Central memory CD4-positive, alpha-beta T cell (primary cell): ENCODE measurements at regions not wholly inside any gene's neighbourhood (a gene's known extent, or its start where the extent isn't known, plus 50 kb on each side); places are given as distances from the start of the nearest gene placed in this dataset.
"Not testable (repeated sequence)": the region's sequence is repeated elsewhere in the genome, so short reads cannot be mapped to it uniquely, and the experiment has no call there.

ENCODE experiments used
- DNase-seq: peaks from one replicate; pipeline ENCODE4 v3.0.0; 2022

DNA sequence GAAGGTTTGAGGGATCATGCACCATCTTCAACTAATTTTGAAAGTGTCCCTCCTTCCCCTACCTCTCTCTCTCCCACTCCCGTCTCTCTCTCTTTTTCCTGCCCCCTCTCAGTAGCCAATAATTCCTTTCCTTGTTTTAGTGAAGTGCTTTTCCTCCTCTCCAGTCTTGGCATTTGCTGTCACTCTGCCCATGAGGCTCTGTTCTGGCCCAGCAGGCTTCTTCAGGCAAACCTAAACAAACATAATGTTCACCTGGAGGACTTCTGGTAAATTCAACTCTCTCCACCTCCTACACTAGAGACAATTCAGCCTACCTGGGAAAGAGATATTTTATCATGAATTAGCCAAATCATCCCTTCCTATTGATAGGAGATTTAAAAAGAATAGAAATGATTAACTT lies 86.6 kb upstream of the ADRA1D start:
- DNase-seq, result no peak

DNA sequence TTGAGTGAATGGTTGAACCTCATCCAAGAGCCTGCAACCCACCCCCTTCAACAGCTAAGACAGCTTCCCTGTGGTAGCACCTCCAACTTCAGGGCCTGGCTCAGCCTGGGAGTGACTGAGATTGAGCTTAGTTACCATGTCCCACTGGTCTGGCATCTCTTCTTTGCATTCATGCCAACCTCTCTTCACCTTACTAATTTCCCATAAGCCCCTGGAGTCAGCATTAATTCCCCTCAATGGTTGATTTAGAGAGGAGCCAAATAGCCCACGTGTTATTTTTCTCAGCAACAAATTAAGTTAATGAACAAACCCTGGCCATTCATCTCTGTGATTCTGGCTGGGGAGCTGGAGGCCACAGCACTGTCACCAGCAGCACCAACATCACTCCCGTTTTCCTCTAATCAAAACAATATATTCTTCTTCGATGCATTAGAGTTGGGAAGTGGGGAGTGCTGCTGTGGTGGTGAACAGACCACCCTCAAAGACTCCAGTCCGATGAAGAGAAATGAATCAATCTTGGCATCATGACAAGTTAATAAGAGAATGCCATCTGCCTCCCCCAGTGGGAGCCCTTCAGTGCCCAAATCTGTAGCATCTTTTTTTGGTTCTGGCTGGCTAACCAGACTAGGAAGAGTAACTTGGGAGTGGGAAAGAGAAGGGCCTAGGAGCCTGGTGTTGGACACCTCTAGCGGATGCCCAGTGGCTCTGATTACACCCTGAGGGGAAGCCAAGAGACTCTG lies 83.2 kb upstream of the ADRA1D start:
- no peak for DNase-seq

DNA sequence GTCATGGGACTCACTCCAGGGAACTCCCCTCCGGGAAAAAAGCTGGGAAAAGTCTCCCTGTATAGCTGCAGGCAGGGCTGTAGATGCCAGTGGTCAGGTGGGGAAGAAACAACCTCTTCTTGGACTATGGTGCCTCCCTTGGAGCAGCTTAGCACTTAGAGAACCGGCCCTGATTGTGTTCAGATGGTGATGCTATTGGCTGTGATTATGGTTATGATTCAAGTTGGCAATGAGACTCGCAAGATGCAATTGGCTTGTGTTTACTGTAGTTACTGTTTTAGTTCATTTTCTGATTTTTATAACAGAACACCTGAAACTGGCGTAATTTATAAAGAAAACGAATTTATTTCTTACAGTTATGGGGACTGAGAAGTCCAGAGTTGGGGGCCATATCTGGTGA lies 80.9 kb upstream of the ADRA1D start:
- DNase-seq, result no peak

DNA sequence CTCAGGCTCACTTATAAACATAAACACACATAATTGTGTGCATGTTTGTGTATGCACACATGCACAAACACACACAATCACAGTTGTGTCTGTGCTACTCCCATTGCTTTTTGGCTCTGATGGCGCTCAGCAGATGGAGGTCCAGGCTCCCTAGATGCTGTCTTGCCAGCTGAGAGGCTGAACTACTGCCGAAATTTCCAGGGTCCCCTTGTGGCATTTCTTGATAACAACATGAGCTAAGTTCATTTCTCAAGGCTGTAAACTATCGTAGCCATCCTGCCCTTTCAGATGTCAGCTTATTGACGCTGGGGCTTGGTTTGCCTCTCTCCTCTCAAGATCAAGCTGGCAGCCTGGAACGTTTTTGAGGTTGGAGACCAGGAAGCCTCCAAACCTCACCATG lies 80.1 kb upstream of the ADRA1D start:
- no peak for DNase-seq

DNA sequence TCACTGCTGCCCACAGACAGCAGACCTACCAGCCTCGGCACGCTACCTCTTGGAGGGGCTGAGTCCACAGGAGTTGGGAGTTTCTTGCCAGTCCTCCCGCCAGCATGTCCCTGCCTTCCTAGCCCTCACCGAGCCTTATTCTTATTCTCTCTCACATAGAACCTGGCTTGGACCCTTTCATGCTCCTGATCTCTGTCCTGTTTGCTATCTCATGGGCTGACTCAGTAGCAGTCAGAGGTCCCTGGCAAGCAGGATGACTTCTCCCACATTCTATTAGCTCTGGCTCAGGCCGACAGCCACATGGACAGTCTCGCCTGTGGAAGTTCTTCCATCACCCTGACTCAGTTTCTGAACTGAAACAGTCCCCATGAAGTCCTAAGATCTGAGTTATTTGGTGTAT lies 79.5 kb upstream of the ADRA1D start:
- DNase-seq, result no peak

DNA sequence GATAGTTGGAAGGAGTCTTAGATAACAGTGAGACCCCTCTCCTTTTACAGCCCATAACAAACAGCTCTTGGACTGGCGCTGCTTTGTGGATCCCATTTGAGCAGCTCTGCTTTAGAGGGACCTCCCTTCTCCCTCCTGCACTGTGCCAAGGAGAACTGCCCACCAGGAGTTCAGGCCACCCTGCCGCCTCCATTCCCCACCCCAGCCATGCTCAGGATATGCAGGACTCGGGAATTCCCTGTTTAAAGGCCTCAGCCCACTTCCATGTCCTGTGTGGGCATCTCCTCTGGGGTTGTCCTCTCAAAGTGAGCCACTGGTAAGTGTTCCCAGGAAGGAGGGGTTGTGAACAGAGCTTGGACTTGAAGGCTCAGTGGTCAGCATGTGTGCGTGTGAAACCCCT lies 78.9 kb upstream of the ADRA1D start:
- DNase-seq, result no peak

DNA sequence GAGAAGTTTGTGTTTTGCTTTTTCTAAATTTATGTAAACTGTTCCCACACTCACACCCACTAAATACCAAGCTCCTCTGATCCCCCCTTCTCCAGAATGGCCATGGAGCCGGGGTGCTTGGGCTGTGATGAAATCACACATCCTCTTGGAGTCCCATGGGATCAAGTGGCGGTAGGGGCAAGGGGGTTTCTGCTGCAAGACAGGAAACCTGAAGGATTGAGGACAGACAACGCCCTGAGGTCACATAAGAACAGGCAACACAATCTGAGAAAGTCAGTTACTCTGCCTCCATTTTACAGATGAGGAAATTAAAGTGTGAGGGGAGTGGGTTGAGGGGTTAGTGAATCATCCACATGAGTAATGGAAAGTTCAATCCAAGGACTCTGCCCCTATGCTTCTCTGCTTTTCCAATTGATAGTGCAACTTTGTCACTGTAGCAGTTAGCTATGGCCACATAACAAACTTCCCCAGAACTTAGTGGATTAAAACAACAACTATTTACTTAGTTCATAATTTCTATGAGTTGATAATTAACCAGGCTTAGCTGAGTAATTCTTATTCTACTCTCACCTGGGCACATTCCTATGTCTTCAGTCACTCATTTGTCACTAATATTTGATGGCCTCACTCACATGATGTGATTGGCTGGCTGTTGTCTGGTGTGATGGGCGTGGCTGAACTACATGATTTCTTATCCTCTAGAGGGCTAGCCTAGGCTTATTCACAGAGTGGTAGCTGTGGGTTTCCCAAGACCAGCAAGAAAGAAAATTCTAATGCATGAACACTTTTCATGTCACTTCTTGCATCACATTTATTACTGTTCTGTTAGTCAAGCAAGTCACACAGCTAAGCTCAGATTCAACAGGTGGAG lies 77.3 kb upstream of the ADRA1D start:
- DNase-seq, result no peak

DNA sequence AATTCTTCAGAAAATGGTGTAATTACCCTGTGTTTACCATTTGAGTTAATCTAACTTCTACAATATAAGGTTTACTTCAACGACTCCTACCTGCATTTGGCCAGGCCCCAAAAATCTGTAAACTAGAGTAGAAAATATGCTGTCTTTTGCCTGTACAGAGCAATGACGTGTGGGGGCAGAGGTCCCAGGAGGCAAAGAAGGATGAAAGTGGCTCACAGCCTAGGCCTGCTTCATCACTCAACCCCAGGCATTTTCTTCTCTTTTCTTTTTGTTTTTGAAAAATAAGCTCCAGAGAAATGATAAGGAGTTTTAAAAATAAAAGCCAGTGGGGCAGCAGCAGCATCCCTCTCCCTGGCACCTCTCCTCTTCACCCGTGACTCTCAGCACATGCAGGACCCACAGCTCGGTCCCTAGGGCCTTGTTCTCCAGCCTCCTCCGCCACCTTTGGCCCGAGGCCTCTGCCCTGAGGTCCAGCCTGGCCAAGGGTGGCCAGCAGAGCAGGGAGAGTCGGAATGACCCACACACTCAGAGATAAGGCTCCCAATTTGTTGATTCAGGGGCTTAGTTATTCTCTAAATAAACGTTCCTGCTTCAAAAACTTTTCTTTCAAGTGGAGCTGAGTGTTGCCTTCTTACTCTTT lies 76.6 kb upstream of the ADRA1D start:
- no peak for DNase-seq

DNA sequence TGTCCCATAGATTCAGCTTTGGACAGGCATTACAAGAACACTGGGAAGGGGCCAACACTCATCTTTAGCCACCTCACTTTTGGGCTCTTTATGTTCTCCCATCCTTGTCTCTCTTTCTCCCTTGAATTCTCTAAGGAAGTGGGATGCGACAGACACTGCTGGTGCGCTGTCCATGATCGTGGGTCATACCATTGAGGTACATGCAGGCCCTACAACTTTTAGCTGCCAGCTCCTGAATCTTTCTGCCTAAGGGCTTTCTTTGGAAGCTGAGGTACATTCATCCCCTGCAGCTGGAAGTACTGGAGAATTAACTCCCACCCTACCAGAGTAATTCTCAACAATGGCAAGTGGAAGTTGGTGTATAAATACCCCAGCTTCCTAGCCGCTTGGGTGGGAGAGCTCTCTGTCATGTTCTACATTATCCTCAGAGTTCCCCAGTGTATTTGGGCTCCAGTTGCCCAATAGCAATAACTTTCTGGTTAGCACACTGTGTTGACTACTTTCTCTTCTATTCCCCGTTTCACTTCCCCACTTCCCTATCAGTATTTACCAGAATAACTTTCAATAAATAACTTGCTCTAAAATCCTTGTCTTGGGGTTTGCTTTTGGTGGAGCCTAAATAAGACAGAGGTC lies 75.6 kb upstream of the ADRA1D start:
- no peak for DNase-seq

DNA sequence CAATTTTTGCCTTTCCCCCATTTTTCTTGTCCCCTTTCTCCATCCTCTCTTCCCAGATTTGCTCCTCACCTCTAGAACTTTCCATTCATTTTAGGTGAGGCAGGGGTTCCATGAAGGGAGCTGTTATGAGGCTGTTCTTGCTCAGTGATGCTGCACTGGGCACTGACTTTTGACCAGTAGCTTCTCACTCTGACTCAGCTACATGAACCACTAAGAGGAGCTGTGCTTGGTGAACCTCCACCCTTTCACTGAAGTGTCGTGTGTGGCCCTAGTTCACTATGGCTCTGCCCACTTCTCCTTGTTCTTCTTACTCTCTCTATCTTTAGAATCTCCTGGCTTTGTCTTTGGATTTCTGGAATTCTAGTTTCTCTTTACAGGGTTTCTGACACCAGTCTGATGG lies 73.4 kb upstream of the ADRA1D start:
- no peak for DNase-seq

DNA sequence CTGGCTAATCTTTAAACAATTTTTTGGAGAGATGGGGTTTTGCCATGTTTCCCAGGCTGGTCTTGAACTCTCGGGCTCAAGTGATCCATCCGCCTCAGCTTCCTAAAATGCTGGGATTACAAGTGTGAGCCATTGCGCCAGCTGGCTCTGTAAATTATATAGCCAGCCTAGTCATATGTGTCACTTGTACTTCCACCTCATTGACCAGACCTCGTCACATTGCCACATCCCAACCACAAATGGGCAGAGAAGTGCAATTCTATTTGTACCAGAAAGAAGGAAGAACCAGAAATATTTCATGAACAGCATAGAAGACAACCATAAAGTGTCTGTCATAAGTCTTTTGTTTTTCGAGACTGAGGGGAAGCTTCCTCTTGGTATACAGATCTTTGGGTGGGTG lies 71.2 kb upstream of the ADRA1D start:
- no peak for DNase-seq

DNA sequence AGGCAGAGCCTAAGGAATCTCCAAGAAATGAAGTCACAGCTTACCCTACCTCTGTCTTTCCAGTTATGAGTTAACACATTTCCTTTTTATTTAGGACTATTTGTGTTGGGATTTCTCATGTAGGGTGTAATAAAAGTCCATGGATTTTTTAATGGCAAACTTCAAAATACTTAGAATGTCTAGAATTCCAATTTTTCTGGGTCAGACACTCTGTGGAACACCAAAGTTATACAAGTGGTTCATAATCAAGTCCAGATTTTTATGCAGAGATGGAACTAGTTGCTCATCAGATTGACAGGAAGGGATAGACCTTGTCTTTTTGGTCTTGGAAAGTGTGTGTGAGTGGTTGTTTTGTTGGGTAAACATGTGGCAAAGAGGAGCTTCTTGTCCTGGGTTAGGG lies 69.8 kb upstream of the ADRA1D start:
- no peak for DNase-seq

DNA sequence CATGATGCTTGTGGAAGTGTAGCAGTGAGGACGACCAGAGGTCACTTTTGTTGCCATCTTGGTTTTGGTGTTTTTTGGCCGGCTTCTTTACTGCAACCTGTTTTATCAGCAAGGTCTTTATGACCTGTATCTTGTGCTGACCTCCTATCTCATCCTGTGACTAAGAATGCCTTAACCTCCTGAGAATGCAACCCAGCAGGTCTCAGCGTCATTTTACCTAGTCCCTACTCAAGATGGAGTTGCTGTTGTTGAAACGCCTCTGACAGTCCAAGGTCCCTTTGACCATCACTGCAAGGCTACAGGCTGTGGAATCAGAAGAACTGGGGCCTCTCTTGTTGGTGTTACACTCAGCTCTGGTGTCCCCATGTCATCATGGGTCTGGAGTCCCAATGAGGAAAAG lies 61.5 kb upstream of the ADRA1D start:
- DNase-seq, result not testable (repeated sequence)

DNA sequence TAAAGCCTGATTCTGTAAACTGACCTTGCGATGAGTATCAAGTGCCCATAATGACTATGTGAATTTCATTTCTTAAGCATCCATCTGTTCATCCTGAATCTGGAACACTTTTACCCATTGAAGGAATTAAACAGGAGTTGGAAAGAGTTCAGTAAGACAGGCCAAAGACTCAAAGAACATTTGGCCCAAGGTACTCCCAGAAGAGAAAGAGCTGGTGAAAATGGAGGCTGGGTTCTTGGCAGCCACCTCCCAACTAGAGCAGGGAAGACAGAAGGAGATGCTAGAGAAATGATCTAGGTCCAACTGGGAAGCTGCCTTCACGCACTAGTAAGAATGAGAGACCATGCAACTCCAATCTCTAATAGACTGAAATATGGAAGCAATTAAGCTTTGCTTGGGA lies 57.1 kb upstream of the ADRA1D start:
- no peak for DNase-seq

DNA sequence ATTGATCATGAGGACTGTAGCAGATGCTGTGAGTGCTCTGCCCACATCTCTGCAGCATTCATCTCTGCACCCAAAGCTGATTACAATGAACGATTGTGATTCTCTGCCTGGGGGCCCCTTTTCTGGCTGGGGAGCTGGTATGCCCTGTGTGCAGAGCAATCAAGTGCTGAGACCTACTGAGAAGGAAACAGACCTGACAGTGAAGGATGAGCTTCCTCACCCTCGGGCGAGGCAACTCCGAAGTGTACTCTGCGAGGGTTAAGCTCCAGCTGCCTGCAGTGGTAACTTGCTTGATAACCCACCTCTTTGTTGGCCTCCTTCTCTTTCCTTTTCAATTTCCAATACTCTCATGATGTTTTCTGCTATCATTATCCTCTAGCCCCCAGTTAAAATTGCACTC lies 56.0 kb upstream of the ADRA1D start:
- no peak for DNase-seq

DNA sequence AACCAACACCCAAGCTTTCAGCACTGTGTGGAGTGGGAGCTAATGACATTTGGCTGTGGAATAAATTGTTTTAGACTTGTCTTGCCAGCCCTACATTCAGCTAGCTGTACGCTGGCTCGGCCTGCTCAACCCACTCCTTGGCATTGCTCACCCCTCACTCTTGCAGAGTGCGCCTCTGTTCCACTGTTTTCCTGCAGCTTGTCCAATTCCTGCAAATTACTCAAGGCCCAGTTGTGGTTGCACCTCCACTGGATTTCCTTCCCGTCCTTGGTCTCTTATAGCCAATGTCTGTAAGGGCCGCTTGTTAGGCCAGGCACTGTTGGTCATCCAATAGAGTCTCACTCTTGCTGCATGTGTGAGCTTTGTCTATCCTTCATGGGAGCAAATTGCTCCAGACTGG lies 55.5 kb upstream of the ADRA1D start:
- no peak for DNase-seq

DNA sequence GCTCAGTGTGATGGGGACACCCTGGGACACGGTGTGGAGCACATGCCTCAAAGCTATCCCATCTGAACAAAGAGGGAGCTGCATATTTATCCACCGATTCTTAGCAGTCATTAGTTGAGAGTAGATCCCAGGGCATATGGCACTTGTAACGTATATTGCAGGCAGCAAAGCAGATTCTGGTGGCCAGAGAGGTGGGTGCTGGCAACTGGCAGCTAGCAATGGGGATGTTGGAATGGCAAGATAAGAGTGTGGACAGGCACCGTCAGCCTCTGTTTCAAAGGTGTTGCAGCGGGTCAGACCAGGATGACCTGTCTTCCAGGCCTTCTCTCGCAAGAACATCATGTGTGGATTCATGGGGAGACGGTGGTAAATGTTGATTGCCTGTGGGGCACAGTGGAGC lies 54.0 kb upstream of the ADRA1D start:
- no peak for DNase-seq

DNA sequence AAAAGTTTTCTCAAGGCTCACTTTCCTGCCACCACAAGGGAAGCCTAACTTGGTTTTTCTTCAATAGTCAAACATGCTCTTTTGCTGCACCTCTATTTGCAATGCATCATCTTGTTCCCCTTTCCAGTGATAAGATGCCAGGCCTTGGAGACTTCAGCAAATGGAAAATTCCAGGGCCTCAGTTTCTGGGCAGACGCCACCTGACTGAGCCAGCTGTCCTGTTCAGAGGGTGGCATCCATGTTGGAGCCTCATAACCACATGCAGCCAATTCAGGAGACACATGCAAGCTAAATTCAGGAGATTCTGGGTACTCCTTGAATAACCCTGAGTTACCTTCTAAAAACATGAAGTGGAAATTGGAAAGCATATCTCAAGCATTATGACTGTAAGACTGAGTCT lies 51.8 kb upstream of the ADRA1D start:
- no peak for DNase-seq

DNA sequence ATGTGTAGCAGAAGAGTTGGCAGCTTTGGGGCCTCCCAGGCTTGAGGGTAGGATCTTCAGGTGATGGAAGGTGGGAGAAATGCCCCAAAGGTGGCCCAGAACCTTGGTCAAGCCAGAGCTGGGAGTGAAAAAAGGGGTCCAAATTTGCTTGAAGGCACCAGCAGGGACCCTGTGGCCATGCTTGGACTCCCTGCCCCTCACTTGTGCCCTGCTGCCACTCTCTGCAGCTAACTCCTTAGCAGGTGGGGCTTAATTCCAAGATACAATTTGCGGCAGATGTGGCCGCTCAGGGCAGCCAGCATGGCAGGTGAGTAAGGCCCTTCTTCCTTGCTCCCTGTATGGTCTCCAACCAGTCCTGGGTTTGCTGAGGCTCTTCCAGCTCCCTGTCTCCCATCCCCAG lies 51.3 kb upstream of the ADRA1D start:
- no peak for DNase-seq

DNA sequence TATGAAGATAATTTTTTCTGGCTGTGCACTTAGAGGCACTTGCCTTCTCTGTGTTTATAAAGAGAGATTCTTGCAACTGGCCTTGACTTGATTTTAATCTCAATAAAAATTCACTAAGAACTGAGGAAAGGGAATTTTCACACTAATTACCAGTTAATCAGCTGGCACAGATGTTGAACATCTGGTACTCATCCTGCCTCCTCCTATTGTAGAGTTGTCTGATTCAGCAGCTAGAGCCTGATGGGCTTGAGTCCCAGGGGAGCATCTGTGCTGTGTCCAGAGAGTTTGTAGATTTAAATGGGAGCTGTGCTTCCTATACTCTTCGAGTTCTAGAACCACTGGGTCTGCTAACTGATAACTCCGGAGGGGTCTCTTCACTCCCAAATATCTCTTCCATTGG lies 50.7 kb upstream of the ADRA1D start:
- DNase-seq, result no peak

DNA sequence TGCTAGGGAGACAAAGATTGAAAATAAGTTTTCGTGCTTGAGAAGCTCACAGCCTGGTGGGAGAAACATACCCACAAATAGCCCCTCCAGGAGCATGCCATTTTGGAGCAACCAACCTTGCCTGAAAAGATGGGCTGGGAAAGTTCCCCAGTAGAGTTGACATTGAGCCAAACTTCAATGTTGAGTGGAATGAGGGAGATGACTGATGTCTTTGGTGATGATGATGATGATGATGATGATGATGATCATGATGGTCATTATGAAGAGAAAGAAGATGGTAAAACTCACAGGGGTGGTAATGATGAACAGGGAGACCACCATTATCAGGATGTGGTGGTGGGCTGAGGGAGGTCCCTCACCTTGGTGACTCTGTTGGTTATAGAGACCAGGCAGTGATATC lies 50.1 kb upstream of the ADRA1D start:
- DNase-seq, result no peak
